Stimulated activated CD4-positive, alpha-beta T cell treated with anti-CD3 and anti-CD28 coated beads, TNF-alpha, amount 100 ng/mL, for 24 hours (primary cell): ENCODE measurements at regions not wholly inside any gene's neighbourhood (a gene's known extent, or its start where the extent isn't known, plus 50 kb on each side); places are given as distances from the start of the nearest gene placed in this dataset.

Experiments
- DNase-seq, 3 experiments: peaks; one replicate each; pipeline ENCODE4 v3.0.0-alpha.2; 2020; ENCODE audit warnings: low read depth in 3 of 3

DNA sequence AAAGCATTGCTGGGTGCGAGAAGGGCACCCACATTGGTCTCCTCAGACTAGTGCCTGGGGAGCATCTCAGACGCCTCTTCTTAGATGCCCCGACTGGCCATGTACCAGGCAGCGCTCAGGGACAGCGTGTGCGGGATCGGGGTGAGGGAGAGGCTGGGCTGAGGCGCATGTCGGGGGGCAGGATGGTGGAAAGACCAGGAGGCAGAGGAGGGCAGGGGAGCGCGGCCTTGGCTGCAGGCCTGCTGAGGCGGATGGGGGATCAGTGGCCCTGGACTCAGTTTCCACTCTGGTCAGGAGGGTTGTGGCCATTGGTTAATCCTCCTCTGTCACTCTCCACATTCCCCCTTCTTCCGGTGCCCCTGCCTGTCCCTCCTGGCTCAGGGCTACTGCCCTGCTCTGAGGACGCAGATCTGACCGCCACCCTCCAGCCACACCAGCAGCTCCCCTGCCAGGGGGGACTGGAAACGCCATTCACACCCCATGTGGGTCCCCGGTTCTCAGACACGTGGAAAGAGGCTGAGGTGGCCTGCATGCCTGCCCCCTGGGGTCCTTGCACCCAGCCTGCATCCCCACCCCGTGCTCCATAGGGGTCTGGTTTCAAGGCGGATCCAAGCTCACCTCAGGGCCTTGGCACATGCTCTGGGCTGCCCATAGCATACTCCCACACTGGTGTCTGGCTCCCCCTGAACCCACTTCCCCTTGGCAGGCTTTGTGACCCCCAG is 105.9 kb downstream of the CPZ start:
- no peak for DNase-seq

DNA sequence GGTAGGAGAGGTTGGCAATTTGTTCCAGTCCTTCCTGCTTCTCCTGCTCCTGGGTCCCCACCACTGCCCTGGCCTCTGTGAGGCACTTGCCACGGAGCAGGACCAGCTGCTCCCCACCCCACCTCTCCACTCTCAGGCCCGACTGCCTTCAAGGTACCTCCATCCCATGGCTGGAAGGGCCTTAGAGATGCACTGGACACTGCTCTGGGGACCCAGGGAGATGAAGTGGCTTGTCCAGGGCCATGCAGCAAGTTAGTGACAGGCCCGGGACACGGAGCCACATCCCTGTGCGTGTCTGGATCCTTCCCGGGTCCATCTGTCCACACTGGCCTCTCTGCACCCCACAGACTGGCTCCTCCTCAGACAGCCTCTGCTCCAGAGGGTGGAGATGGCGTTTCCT is 105.3 kb downstream of the CPZ start:
- DNase-seq: no peak

DNA sequence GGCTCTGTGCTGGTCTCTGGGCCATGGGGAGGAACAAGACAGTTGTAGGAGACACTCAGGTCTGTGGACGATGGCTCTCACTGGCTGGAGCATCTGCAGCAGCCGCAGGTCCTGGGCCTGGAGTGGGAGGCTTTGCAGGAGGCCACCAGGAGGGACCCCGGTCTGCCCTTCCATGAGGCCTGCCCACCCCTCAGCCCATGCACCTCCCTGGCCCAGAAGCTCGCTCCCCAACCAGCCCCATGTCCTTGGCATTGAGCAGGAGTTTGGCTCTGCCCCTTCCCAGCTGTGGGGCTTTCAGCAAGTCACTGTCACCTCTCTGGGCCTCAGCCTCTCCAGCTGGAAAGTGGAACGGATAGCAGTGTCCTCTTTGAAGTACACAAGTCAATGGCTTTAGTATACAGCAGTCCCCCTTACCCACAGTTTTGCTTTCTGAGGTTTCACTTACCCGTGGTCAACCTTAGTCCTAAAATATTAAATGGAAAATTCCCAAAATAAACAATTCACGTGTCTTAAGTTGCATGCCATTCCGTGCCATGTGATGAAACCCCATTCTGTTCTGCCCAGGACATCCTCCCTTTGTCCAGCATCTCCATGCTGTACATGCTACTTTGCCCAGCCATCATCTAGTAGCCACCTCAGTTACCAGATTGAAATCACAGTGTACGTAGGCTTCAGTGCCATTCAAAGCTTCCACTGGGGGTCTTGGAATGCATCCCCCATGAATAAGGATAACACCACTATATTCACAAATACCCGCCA is 104.0 kb downstream of the CPZ start:
- DNase-seq: no peak

DNA sequence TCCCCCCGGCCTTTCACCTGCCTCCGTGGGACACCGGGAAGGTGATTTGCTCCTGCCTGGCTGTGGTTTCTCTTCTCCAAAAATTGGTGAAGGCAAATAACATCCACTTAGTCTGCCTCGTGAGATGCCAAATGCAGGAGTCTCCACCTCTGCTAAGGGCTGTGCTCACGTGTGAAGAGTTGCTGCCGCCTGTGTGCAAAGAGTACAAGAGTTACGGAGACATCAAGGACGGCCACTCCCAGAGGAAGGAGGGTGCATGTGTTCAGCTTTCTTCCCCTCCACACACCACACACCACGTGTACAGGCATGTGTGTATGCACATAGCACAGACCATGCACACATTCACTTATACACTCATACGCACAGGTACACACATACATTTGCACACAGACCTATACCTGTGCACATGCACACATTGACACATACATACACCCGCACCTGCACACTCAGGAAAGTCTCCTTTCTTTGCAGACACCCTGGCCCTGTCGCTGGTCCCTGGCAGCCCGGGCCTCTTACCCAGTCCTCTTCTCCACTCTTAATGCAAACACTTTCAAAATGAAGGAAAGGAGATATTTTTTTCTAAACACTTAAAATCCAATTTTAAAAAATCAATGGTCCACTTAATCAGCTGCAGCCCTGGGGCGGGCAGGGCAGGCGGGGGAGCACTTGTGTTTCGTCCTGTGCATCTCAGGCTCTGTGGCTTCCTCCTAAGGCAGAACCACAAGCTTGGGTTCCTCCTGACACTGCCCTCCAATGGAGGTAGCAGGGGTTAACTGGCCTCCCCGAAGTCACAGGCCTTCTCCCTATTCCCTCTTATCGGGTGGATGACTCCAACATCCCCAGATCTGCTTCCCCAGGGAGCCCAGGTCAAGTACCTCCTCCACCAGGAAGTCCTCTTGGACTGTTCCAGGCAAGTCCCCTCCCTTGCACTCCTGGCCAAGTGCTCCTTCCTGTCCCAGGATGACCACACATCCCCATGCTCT is 103.0 kb downstream of the CPZ start:
- DNase-seq: no peak

DNA sequence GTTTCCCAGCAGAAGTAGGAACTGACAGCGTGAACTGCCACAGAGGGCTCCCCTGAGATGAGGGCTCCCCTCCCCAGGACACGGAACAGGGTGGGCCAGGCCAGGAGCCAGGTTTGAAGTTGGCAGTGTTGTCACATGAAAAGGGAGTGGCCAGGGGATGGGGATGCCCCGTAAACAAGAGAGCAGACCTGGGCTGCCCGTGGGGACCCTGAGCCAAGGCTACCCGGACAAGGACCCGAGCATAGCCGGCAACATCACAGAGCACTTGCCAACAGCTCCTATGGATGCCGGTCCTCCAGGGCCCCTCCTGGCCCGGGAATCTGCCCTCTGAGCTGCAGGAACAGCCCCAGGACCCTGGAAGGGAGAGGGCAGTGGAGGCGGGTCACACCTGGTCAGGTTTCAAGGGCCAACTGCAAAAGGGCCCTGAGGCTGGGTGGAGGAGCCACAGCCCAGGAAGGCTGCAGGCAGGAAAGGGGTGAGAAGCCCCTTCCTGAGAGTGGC is 102.1 kb downstream of the CPZ start:
- no peak for DNase-seq

DNA sequence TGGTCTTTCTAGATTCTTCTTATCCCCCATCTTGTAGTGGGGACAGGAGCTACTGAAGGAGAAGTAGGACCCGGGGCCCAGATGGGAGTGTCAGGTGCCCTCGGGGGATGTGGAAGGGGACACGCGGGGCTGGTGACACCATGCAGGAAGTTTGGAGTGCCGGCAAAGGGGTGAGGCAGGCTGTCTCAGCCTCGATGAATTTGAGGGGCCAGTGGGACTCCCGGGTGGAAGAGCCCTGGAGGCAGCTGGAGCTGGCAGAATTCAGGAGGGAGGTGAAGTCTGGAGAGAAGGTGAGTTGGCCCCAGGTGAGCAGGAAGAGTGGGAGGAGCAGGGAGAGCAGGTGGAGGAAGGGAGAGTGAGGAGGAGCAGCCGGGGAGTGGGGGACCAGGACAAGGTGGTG is 101.7 kb downstream of the CPZ start:
- no peak for DNase-seq

DNA sequence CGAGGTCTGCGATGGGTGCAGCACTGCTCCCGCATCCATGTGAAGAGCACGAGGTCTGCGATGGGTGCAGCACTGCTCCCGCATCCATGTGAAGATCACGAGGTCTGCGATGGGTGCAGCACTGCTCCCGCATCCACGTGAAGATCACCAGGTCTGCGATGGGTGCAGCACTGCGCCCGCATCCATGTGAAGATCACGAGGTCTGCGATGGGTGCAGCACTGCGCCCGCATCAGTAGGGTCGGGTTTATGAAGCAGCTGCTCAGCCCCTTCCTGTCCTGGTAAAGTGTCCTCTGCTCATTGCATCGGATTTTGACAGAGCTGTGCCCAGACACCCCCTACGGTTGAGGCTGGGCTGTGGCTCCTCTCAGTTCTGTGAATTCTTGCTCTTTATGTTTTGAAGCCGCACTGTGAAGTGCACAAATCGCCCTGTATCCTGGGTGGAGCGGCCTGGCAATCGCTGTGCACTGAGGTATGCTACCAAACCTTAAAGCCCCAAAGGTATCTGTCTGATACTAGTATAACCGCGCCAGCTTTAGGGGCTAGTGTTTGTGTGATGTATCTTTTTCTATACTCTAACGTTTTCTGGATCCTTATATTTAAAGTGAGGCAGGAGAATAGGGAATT is 98.7 kb downstream of the CPZ start:
- no peak for DNase-seq

DNA sequence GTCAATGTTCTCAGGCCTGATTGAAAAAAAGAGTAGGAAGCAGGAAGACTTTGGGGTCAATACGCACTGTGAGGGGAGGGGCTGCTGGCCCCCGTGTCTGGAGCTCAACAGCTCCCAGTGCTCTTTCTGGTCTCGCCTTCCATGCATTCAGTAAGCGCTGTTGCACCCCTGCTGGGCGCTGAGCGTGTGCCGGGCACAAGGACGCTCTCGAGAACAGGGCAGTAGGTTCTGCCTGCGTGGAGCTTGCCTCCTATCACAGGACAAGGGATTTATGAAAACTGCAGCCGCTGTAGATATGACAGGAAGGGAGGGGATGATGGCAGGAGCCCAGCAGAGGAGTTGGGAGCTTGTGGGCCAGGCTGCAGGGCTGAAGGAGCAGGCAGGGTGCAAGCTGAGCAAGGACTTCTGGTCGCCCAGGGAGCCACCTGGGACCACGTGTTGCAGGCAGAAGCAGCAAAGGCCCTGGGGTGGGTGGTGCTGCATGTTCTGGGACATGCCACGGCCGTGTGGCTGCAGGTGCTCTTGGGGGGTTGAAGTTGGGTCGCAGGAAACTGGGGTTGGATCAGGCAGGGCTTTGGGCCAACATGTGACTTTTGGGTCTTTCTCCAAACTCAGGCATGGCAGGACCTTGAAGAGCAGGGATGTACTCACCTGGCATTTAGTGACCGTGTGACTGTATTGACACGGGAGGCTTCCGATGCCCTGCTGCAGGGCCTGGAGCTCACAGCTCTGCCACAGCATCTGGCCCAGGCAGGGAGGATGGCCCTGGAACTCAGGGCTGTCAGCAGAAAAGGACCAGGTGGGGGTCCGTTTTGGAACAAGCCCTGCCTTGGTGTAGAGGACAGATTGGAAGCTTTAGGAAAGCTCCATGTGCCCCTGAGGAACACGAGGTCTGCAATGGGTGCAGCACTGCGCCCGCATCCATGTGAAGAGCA is 97.9 kb downstream of the CPZ start:
- no peak for DNase-seq

DNA sequence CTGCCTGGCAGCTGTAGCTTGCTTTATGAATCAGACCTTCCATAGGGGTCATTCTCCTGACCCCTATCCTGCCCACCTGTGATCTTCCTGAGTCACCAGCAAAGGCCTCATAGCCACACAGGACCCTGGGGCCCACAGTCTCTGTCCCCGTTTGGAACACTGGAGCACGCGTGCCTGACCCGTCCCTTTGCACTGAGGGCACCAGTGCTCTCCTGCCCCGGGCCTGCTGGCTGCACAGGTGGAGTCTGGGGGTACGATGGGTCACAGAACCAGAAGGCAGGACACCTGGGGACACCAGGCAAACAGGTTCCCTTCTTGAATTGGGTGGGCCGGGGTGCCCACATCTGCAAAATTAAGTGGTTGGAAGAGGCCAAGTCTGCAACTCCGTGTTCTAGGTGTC is 97.2 kb downstream of the CPZ start:
- DNase-seq: no peak

DNA sequence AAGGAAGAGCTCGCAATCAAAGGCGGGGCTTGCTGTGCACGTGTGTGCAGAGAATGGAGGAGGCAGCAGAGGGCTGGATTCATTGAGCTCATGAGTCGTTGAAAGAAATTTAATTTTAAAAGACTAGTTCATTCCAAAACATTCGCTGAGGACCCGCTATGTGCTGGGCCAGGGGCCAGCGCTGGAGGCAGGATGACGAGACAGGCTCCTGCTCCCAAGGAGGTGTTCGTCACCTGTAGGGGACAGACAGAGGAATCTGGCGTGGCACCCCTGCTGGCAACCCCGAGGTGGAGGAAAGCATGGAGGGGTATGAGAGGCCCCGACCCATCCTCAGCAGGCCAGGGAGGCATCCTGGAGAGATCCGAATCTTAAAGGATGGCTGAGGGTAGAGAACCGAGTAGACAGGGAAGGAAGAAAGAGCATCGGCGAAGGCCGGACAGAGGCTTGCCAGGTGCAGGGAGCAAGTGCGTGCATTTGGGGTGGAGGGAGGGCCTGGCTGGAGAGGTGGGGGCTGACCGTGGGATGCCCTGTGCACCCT is 96.4 kb downstream of the CPZ start:
- no peak for DNase-seq

DNA sequence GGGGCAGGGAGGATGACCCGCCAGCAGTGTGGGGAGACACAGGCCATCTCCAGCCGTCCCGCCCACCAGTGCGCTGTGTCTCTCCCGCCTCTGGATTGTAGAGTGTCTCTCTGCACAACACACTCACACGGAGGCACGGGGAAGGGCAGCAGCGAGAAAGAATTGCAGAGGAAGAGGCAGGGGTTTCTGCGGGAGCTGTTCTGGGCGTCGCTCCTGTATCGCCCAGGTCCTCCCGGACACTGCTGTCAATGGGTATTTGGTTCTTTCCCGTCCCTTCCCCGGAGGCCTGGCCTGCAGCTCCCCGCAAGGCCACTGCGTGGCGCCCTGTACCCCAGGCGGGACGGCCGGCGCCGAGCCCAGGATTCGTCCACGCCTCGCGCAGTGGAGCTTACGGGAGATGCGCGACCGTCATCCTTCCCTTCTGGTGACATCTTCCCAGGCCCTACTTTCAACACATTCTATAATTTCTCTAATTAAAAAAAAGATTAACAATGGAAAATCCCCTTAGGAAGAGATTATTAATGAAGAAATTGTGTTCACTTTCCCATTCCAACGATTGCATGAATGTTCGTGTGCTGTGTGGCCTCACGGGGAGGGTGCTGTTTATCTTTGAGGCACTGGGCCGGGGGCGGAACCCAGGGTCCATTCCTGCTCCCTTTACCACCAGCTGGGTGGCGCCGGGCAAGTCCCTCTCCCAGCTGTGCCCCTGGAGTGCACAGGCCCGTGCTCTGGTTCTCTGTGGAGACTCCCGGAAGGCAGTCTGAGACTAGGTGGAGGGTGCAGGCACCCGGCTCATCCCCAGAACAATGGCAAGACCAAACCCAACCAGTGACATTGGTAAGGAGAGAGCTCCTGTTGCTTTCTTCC is 95.7 kb downstream of the CPZ start:
- DNase-seq: peak in 1 of 3 experiments; percentile 9

DNA sequence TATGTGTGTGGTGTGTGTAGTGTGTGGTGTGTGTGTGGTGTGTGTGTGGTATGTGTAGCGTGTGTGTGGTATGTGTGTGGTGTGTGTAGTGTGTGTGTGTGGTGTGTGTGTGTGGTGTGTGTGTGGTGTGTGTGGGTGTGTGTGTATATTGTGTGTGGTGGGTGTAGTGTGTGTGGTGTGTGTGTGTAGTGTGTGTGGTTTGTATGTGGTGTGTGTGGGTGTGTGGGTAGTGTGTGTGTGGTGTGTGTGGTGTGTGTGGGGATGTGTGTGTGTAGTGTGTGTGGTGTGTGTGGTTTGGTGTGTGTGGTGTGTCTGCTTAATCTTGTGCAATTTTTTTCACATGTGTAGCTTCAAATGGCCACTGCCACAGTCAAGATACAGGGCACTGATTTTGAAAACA is 94.5 kb downstream of the CPZ start:
- no peak for DNase-seq

DNA sequence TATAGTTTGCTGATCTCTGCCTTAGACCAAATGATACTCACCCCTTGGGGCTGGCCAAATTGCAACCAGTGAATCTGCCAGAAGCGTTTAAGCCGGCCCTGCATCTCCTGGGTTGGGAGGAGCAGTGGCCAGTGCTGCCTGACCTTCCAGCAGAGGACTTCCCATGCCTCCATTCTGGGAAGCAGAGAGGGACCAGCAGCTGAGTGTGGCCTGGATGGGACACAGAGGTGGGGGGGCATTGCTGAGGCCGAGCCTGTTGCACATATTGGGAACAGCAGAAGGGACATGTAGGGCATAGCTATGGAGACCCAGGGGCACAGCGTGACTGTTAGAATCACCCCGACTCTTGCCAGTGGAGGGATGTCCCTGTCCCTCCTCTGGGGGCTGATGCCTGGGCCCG is 93.3 kb downstream of the CPZ start:
- DNase-seq: no peak

DNA sequence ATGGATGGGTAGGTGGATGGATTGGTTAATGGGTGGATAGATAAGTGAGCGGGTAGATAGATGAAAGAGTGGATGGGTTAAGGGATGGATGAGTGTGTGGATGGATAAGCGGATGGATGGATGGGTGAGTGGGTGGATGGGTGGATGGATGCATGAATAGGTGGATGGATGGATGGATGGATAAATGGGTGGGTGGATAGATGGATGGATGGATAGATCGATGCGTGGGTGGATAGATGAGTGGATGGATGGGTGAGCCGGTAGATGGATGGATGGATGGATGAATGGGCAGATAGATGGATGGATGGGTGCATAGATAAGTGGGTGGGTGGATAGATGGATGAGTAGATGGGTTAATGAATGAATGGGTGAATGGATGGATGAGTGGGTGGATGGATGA is 90.9 kb downstream of the CPZ start:
- no peak for DNase-seq

DNA sequence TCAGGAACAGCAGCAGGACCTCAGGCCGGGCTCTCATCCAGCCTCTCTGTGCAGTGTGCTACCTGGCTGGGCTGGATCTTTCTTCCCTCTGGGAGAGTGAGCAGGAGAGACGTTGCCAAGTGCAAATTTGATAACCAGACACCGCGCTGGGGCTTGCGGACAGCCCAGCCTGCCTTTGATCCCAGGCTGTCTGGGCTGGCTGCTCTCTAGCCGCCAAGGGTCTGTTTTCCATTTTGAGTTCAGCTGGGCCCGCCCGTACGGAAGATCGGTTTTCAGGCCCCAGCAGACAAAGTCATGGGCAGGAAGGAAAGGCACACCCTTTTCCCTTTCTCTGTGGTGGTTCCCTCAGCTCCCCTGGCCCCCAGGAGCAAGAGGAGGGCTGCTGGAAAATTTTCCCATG is 90.2 kb downstream of the CPZ start:
- no peak for DNase-seq

DNA sequence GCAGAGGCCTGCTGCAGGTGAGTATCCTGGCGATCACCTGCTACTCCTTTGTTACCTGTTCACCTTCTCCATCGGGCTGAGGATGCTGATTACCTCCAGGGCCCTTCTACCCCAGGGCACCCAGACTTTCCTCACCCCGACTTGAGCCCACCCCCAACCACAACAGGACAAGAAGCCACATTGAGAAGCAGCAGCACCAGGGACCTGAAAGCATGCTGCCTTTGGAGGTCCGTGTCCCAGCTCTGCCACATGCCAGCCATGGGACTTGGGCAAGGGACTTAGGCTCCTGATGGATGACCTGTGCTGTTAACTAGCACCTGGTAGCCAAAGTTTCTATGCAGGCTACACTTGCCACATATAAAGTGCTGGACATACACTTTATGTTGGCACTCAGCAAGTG is 89.7 kb downstream of the CPZ start:
- no peak for DNase-seq

DNA sequence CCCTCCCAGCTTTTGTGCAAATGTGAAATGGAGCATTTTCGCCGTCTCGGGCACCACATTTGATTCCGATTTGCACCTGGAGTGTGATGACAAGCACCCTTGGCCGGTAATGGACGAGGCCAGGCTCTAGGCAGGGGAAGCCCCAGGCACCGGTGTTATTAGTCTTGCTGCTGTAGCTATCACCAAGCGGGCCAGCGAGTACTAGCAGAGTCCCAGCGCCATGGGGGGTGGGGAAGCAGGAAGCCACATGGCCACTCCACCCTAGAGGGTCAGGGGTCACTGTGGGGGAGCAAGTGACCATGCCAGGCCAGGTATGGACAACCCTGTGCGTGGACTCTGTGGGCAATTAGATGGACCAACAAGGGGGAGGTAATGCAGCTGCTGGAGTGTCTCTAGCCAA is 88.8 kb downstream of the CPZ start:
- DNase-seq: no peak

DNA sequence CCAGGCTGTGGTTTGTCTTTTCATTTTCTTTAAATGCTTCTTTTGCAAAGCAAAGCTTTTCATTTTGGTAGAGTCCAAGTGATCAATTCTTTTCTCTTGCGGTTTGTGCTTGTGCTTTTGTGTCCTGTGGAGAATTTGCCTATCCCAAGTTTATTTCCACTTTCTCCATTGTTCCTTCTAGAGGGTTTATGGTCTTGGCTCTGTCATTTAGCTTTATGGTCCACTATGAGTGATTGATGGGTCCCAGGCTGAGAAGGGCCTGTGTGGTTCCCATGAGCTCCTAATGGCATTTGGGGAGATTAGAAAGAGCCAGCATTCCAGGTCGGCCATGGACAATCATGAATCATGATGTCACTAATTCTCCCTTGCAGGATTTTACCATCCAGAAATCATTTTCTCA is 86.5 kb downstream of the CPZ start:
- DNase-seq: no peak

DNA sequence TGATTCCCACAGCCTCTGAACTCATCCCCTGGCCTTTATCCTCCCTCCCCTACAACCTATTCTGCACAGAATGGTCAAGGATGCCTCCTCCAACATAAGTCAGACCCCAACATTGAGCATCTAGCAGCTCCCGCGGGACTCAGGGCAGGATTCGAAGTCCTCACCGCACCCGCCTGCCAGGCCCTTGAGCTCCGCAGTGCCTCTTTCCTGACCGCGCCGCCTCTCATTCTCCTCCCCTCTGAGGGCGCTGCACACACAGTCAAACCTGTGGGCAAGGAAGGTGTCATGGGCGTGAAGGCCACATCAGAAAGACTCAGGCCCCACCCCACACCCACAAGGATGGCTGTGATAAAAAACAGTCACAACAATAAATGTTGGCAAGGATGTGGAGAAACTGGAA is 84.1 kb downstream of the CPZ start:
- no peak for DNase-seq
